ENCODE measurements at regions not wholly inside any gene's neighbourhood (a gene's known extent, or its start where the extent isn't known, plus 50 kb on each side); places are given as distances from the start of the nearest gene placed in this dataset.

DNA sequence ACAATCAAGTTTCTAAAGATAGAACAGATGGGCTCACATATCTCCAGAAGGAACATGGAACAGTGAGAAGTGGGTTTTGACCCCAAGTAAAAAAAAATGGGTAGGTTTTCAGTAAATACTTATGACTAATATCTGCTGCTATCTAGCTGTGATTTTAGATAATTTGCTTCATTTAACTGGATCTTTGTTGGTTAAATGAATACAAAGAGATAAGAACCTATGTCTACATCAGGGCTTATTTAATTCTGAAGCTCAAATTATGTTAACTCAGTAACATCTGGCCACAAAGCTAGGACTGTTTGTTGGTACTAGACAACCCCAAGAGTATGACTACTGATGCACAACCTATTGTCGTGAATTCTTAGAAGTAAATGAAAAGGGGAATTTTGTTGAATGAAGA is 144.4 kb upstream of the SESN3 start:
- H3K4me3 Mint-ChIP-seq = no peak overlapping the region
- H3K9me3 Mint-ChIP-seq = no peaks in the 10 kb centered on the region
- DNase-seq (ENCODE audit: low spot score in 2 of 2) (no peak), ATAC-seq (replicated peaks; ENCODE audit: extremely low read depth, poor library complexity, severe bottlenecking) (no peak)
- no peaks in the 10 kb centered on the region for H3K36me3 Mint-ChIP-seq (ENCODE audit: insufficient read depth)
- peaks cover 50% of the 10 kb centered on the region for H3K27me3 Mint-ChIP-seq
- H3K4me1 Mint-ChIP-seq = no peaks in the 10 kb centered on the region
- H3K27ac Mint-ChIP-seq (ENCODE audit: low read depth) = no peak overlapping the region

DNA sequence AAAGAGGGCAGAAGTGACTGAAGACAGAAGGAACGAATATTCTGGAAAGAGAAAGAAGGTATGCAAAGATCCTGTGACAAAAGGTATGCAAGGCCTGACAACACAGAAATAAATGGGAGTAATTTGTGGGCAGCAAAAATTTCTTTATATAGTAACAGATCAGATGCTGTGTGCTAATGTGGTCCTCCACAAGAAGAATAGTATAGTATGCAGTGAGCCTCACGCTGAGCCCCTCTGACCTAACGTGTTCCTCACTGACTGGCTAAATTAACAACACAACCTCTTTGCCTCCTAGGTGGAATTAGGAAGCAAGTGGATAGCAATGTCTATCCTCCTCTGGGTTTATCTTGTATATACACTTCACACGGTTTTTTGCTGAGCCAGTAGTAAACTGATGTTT is 143.1 kb upstream of the SESN3 start:
- H3K36me3 Mint-ChIP-seq (ENCODE audit: insufficient read depth) = no peaks in the 10 kb centered on the region
- no peak overlapping the region for H3K4me3 Mint-ChIP-seq
- H3K4me1 Mint-ChIP-seq = no peaks in the 10 kb centered on the region
- H3K27me3 Mint-ChIP-seq = peaks cover 56% of the 10 kb centered on the region
- DNase-seq (ENCODE audit: low spot score in 2 of 2) = no peak
- H3K27ac Mint-ChIP-seq (ENCODE audit: low read depth) = no peak overlapping the region
- no peak for ATAC-seq (replicated peaks; ENCODE audit: extremely low read depth, poor library complexity, severe bottlenecking)
- no peaks in the 10 kb centered on the region for H3K9me3 Mint-ChIP-seq

DNA sequence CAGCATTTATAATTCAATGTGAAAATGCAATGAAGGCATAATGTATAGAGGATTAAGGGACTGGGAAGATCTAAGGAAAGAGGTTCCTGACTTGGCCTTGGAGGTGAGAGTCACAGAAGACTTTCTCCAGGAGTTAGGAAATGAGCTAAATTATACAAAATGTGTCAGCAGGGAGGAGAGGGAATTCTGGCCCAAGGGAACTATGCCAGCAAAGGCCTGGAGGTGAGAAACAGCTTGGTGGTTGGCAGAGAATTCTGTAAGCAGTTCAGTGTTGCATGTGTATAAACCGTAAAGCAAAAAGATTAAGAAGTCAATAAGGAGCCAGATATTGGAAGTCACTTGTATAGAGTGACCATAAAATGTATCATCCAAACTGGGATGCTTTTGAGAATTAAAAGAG is 142.2 kb upstream of the SESN3 start:
- ATAC-seq (replicated peaks; ENCODE audit: extremely low read depth, poor library complexity, severe bottlenecking) (no peak), DNase-seq (ENCODE audit: low spot score in 2 of 2) (no peak)
- H3K36me3 Mint-ChIP-seq (ENCODE audit: insufficient read depth) = no peaks in the 10 kb centered on the region
- H3K4me1 Mint-ChIP-seq = no peaks in the 10 kb centered on the region
- no peaks in the 10 kb centered on the region for H3K9me3 Mint-ChIP-seq
- peaks cover 63% of the 10 kb centered on the region for H3K27me3 Mint-ChIP-seq
- H3K27ac Mint-ChIP-seq (ENCODE audit: low read depth) = no peak overlapping the region
- H3K4me3 Mint-ChIP-seq = no peak overlapping the region

DNA sequence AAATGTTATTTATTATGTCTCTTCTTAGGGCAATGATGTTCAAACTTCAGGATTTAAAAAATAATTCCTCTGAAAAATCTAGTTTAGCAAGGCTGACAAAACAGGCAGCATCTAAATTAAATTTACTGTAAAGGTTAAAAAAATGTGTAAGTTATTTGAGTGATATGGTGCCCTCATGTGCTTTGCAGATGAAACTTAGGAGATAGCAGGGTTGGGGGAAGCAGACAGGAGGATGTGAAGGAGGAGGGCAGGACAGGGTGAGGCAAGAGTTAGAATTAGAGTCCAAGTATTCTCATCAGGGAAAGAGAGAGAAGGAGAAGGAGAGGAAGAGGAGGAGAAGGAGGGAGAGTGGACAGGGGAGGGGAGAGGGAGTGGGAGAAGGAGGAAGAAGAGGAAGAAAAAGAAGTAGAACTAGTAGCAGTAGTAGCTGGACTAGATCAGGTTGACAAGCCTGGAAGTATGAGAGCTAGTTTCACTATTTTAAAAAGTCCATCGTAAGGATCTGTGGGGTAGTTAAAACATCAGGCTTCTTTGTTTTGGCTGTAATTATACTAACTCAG is 141.2 kb upstream of the SESN3 start:
- no peaks in the 10 kb centered on the region for H3K36me3 Mint-ChIP-seq (ENCODE audit: insufficient read depth)
- H3K27me3 Mint-ChIP-seq = peaks cover 57% of the 10 kb centered on the region
- H3K4me3 Mint-ChIP-seq = no peak overlapping the region
- no peaks in the 10 kb centered on the region for H3K9me3 Mint-ChIP-seq
- no peaks in the 10 kb centered on the region for H3K4me1 Mint-ChIP-seq
- ATAC-seq (replicated peaks; ENCODE audit: extremely low read depth, poor library complexity, severe bottlenecking) = no peak
- no peak for DNase-seq (ENCODE audit: low spot score in 2 of 2)
- H3K27ac Mint-ChIP-seq (ENCODE audit: low read depth) = no peak overlapping the region

DNA sequence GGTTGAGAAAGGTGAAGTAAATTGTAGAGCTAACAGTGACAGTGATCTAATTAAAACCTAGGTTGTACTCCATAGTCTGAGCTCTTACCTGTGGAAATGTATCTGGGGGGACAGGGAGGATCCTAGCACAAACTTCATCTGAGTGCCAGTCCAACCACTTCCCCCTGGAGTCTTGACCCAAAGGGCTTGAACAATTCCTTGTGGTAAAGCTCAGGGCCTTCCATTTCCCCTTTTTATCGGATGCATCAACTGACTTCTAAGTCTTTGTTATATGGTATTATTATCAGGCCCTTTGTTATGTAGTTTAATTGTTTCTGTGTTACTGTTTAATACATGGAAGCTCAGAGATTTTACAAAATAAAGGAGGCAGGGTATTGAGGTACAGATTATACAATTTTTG is 140.2 kb upstream of the SESN3 start:
- Mint-ChIP-seq H3K27me3 (peaks cover 52% of the 10 kb centered on the region), H3K4me1 (no peaks in the 10 kb centered on the region), H3K4me3 (no peak overlapping the region), H3K9me3 (no peaks in the 10 kb centered on the region), H3K36me3 (ENCODE audit: insufficient read depth) (no peaks in the 10 kb centered on the region), H3K27ac (ENCODE audit: low read depth) (no peak overlapping the region)
- ATAC-seq (replicated peaks; ENCODE audit: extremely low read depth, poor library complexity, severe bottlenecking) (no peak), DNase-seq (ENCODE audit: low spot score in 2 of 2) (no peak)

DNA sequence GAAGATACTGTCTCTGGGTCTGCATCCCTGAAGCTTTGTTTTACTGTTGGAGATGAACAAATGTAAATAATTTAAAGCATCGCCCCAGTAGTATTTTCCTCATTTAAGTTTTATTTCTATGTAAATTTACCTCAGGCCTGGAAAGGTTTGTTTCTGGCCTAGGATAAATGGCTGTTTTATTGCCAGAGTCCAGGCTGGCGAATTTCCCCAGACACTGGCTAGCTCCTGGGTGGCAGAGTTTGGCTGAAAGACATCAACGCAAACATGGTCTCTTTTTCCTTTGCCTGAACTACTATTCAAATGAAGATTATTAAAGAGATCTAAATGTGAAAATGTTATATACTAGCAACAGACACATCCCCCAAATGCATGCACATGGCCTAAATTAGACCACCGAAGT is 136.7 kb upstream of the SESN3 start:
- DNase-seq (ENCODE audit: low spot score in 2 of 2) (no peak), ATAC-seq (replicated peaks; ENCODE audit: extremely low read depth, poor library complexity, severe bottlenecking) (no peak)
- H3K4me1 Mint-ChIP-seq = no peaks in the 10 kb centered on the region
- H3K9me3 Mint-ChIP-seq = no peaks in the 10 kb centered on the region
- no peak overlapping the region for H3K27ac Mint-ChIP-seq (ENCODE audit: low read depth)
- H3K27me3 Mint-ChIP-seq = peaks cover 39% of the 10 kb centered on the region
- no peaks in the 10 kb centered on the region for H3K36me3 Mint-ChIP-seq (ENCODE audit: insufficient read depth)
- no peak overlapping the region for H3K4me3 Mint-ChIP-seq

DNA sequence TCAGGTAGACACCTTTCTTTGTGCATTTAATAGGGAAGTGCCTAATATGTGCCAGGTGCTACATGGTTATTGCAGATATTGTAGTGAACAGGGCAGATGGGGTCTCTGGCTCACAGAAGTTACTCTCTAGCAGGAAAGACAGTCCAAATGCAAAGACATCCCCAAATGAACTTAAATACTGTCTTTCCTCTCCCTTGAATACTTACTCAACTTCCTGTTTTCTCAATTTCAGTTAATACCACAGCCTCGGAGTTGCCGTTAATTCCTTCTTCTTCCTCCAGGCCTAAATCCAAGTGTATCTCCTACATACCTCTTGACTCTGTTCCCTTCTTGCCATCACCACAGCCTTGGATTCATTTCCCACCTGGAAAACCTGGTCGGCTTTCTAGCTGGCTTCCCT is 134.3 kb upstream of the SESN3 start:
- no peaks in the 10 kb centered on the region for H3K36me3 Mint-ChIP-seq (ENCODE audit: insufficient read depth)
- no peak for DNase-seq (ENCODE audit: low spot score in 2 of 2)
- peaks cover 24% of the 10 kb centered on the region for H3K27me3 Mint-ChIP-seq
- no peaks in the 10 kb centered on the region for H3K9me3 Mint-ChIP-seq
- H3K4me1 Mint-ChIP-seq = no peaks in the 10 kb centered on the region
- ATAC-seq (replicated peaks; ENCODE audit: extremely low read depth, poor library complexity, severe bottlenecking) = no peak
- no peak overlapping the region for H3K27ac Mint-ChIP-seq (ENCODE audit: low read depth)
- no peak overlapping the region for H3K4me3 Mint-ChIP-seq

DNA sequence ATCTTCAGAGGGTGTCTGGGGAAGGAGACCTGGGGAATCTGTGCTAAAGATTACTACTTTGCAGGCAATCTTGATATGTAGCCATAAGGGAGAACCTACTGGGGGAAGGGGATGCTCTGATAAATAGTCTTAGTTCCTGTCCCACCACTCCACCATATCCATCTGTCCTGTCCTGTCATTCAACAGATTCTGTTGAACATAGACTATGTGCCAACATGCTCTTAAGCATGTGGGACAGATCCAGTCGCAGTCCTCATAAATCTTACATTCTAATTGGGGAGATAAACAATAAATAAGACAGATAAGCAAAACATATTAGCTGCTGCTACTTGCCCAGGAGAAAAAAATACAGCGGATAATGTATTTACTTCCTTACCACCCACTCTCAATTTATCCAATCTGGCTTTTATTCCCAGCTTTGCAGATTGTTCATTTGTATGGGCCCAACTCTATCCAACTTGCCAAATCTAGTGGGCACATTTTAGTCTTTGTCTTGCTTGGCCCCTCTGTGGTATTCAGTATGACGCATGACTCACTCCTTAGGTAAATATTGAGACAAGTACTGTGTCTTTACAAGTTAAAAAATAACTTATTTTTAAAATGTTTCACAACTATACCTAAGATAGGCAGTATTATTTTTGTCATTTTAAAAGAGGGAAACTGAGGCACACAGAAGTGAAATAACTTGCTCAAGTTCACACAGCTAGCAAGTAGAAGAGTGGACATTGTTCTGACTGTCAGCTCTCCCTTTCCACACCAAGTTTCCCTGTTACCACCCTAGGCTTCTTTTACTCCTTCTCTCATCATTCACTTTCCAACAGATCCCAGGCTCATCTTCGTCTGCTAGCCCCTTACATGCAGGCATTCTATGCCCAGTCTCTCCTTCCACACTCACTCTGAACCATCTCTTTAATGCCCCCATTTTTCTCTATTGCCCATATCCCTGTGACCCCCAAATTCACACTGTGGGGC is 133.6 kb upstream of the SESN3 start:
- Mint-ChIP-seq H3K9me3 (no peaks in the 10 kb centered on the region), H3K27me3 (peaks cover 17% of the 10 kb centered on the region), H3K4me3 (no peak overlapping the region), H3K27ac (ENCODE audit: low read depth) (no peak overlapping the region), H3K4me1 (no peaks in the 10 kb centered on the region), H3K36me3 (ENCODE audit: insufficient read depth) (no peaks in the 10 kb centered on the region)
- no peak for ATAC-seq (replicated peaks; ENCODE audit: extremely low read depth, poor library complexity, severe bottlenecking)
- DNase-seq (ENCODE audit: low spot score in 2 of 2) = no peak

DNA sequence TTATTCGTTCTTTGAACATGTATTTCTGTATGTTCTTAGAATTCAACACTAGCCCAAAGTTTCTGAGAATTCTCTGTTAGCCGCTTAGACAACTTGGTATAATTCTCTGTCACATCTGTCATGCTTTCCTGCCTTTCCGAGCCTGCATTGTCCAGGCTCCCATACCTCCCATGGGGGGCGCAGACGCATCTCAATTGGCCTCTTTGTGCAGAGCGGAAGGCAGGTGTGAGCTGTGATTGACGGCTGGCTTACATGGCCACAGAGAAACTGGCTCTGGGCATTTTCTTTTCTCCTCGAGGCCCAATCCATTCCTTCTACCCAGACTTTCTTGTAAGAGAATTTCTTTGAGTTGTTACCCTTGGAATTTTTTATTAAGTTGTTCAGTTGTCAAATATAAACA is 132.7 kb upstream of the SESN3 start:
- Mint-ChIP-seq H3K36me3 (ENCODE audit: insufficient read depth) (no peaks in the 10 kb centered on the region), H3K4me3 (no peak overlapping the region), H3K27ac (ENCODE audit: low read depth) (no peak overlapping the region), H3K27me3 (peaks cover 11% of the 10 kb centered on the region), H3K4me1 (no peaks in the 10 kb centered on the region), H3K9me3 (no peaks in the 10 kb centered on the region)
- DNase-seq (ENCODE audit: low spot score in 2 of 2) (no peak), ATAC-seq (replicated peaks; ENCODE audit: extremely low read depth, poor library complexity, severe bottlenecking) (no peak)

DNA sequence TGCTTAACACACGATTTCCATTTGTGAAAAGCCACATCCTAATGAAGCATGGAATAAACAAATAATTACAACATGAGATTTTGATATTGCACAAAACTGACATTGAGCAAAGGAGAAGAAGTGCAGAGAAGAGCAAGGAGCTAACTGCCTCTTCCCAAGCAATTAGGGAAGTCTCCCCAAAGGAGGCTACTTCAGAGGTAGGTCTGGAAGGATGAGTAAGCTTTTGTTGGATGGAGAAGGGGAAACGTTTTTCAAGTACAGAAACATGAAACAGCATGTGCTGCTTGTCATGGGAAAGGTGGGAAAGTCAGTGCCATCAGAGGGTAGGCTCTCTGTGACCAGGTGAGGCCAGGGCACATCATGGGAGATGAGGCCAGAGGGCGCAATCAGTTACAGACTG is 132.2 kb upstream of the SESN3 start:
- Mint-ChIP-seq H3K36me3 (ENCODE audit: insufficient read depth) (no peaks in the 10 kb centered on the region), H3K9me3 (no peaks in the 10 kb centered on the region), H3K27ac (ENCODE audit: low read depth) (no peak overlapping the region), H3K27me3 (peaks cover 8% of the 10 kb centered on the region), H3K4me3 (no peak overlapping the region), H3K4me1 (no peaks in the 10 kb centered on the region)
- DNase-seq (ENCODE audit: low spot score in 2 of 2) (no peak), ATAC-seq (replicated peaks; ENCODE audit: extremely low read depth, poor library complexity, severe bottlenecking) (no peak)

DNA sequence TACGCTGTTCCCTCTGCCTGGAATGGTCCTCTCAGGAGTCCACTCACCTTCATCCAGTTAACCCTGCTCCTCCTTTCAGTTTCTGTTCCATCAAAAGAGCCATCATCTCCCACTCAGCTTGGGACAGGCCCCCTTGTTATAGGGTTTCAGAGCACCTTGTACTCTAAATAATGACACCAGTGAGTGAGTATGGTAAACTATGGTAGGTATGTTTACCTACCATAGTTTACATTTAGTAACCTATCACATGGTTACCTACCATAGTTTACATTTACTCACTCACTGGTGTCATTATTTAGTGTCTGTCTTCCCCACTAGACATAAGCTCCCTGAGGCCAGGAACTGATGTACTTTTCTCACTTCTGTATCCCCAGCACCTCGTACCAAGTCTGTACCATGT is 130.2 kb upstream of the SESN3 start:
- ATAC-seq (replicated peaks; ENCODE audit: extremely low read depth, poor library complexity, severe bottlenecking) (no peak), DNase-seq (ENCODE audit: low spot score in 2 of 2) (no peak)
- no peaks in the 10 kb centered on the region for H3K9me3 Mint-ChIP-seq
- H3K27ac Mint-ChIP-seq (ENCODE audit: low read depth) = no peak overlapping the region
- H3K36me3 Mint-ChIP-seq (ENCODE audit: insufficient read depth) = no peaks in the 10 kb centered on the region
- no peaks in the 10 kb centered on the region for H3K4me1 Mint-ChIP-seq
- peaks cover 8% of the 10 kb centered on the region for H3K27me3 Mint-ChIP-seq
- no peak overlapping the region for H3K4me3 Mint-ChIP-seq

DNA sequence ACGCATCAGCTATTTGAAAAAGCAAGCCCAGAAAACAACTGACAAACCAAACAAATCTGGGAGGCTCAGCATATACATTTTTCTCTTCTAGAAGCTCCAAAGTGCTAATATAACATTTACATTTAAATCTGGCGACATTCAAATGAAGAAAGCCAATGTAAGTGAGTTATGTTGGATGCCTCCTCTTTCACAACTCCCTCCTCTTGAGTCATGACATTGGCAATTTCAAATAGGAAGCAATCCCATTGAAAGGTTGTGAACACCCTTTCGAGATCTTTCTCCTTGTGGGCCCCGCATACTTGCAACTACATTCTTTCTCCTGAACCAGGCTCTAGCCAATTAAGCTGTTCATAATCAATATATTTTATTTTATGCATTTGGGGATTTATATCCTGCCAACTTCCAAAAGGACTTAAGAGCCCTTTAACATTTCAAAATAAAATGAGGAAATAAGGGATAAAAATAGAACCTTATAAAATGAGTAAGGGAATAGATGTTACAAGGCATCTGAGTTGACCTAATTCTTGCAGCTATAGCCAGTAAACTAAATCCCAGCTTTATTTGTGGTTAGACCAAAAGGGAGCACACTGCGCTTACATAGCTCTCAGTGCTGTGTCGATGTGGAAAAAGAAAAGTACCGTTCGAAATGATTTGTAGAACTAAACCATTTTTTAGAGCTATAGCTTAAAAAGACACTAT is 129.5 kb upstream of the SESN3 start:
- H3K4me1 Mint-ChIP-seq = no peaks in the 10 kb centered on the region
- H3K9me3 Mint-ChIP-seq = no peaks in the 10 kb centered on the region
- no peaks in the 10 kb centered on the region for H3K36me3 Mint-ChIP-seq (ENCODE audit: insufficient read depth)
- ATAC-seq (replicated peaks; ENCODE audit: extremely low read depth, poor library complexity, severe bottlenecking) (no peak), DNase-seq (ENCODE audit: low spot score in 2 of 2) (no peak)
- H3K4me3 Mint-ChIP-seq = no peak overlapping the region
- H3K27me3 Mint-ChIP-seq = peaks cover 3% of the 10 kb centered on the region
- no peak overlapping the region for H3K27ac Mint-ChIP-seq (ENCODE audit: low read depth)

DNA sequence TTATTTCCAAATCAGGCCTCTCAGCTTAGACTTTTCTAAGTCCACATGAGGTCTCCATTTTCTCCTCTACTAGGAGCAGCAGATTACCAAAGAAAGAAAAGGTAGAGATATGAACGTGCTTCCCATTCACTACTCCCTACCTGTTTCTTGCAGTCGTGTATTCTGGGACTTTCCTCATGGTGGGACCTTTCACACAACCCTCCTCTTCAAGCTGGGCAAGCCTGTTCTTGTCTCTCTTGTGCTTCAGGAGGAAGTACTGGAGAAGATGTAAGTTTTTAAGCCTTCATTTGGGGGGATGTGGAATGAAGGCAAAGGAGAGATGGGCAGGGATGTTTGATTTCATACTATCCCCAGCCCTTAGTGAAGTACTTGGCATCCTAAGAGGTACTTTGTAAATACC is 128.8 kb upstream of the SESN3 start:
- Mint-ChIP-seq H3K36me3 (ENCODE audit: insufficient read depth) (no peaks in the 10 kb centered on the region), H3K27ac (ENCODE audit: low read depth) (no peak overlapping the region), H3K27me3 (no peaks in the 10 kb centered on the region), H3K4me3 (no peak overlapping the region), H3K9me3 (no peaks in the 10 kb centered on the region), H3K4me1 (no peaks in the 10 kb centered on the region)
- no peak for ATAC-seq (replicated peaks; ENCODE audit: extremely low read depth, poor library complexity, severe bottlenecking)
- no peak for DNase-seq (ENCODE audit: low spot score in 2 of 2)

Data from central memory CD8-positive, alpha-beta T cell (primary cell).